ENCODE measurements at regions not wholly inside any gene's neighbourhood (a gene's known extent, or its start where the extent isn't known, plus 50 kb on each side); places are given as distances from the start of the nearest gene placed in this dataset.
"Not testable (repeated sequence)": the region's sequence is repeated elsewhere in the genome, so short reads cannot be mapped to it uniquely, and the experiment has no call there.

DNA sequence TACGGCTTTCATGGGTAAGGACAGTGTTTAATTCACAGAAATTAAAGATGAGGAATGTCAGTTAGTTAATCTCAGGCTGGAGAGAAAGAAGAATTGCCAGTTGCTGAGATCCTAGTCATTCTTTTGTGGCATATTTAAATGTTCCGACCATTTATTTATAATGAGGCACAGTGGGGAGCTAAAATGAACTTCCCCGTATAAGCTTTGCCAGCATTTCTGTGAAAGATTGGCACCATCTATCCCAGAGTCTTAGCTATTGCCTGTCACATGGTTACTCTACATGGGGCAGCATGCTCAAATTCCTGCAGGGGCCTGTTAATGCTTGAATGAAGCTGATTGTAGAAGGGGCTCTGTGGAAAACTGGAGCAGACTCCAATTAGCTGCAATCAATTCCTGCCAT, 314.1 kb downstream of the PRELID2 start:
- peak in 1 of 3 donors; percentile 10 for DNase-seq

GRCh38 chr5:145520335-145520734, 314.8 kb downstream of the PRELID2 start:
- ATAC-seq (ENCODE audit: insufficient read depth, low FRiP score) (no peak), DNase-seq (no peak)
- H3K27me3 ChIP-seq (ENCODE audit: control insufficient read depth in 3 of 3, insufficient read depth in 3 of 3, low read length in 2 of 3) = no peaks in the 10 kb centered on the region
- WGBS, 2 donors = 66 to 86% methylated on average over 4 of the region's 4 CpGs
- no peak overlapping the region for H3K9ac ChIP-seq (ENCODE audit: insufficient read depth in 1 of 2, low read length in 2 of 2)
- H3K9me3 ChIP-seq (ENCODE audit: control insufficient read depth in 4 of 4, insufficient read depth in 3 of 4, low read length in 3 of 4) = no peaks in the 10 kb centered on the region
- TF ChIP-seq CTCF (IDR thresholded peaks at IDR 0.05; ENCODE audit: control extremely low read depth, extremely low read depth) = no peak
- H3K36me3 ChIP-seq (ENCODE audit: control insufficient read depth in 4 of 4, insufficient read depth in 4 of 4, low read length in 4 of 4) = no peaks in the 10 kb centered on the region
- H3K4me1 ChIP-seq (ENCODE audit: control insufficient read depth in 5 of 5, insufficient read depth in 5 of 5, low read length in 5 of 5) = peaks cover 0 to 2% (median 0%) of the 10 kb centered on the region in 5 donors
- H3K4me3 ChIP-seq = no peak overlapping the region
- no peak overlapping the region for H3K27ac ChIP-seq (ENCODE audit: low read depth in 1 of 2, low read length in 1 of 2)

More for the DNA sequence above, 314.1 kb downstream of the PRELID2 start:
- ATAC-seq (ENCODE audit: insufficient read depth, low FRiP score) = no peak
- Histone ChIP-seq H3K27ac (ENCODE audit: low read depth in 1 of 2, low read length in 1 of 2) (no peak overlapping the region), H3K9ac (ENCODE audit: insufficient read depth in 1 of 2, low read length in 2 of 2) (no peak overlapping the region), H3K27me3 (ENCODE audit: control insufficient read depth in 3 of 3, insufficient read depth in 3 of 3, low read length in 2 of 3) (no peaks in the 10 kb centered on the region), H3K9me3 (ENCODE audit: control insufficient read depth in 4 of 4, insufficient read depth in 3 of 4, low read length in 3 of 4) (no peaks in the 10 kb centered on the region), H3K36me3 (ENCODE audit: control insufficient read depth in 4 of 4, insufficient read depth in 4 of 4, low read length in 4 of 4) (no peaks in the 10 kb centered on the region), H3K4me3 (no peak overlapping the region), H3K4me1 (ENCODE audit: control insufficient read depth in 5 of 5, insufficient read depth in 5 of 5, low read length in 5 of 5) (peaks cover 0 to 2% (median 0%) of the 10 kb centered on the region in 5 donors)
- WGBS, 2 donors = 70 to 85% methylated on average over 3 of the region's 3 CpGs
- TF ChIP-seq CTCF (IDR thresholded peaks at IDR 0.05; ENCODE audit: control extremely low read depth, extremely low read depth) = no peak

GRCh38 chr5:145517588-145517987, 317.6 kb downstream of the PRELID2 start:
- not testable (repeated sequence) for DNase-seq; H3K4me3 ChIP-seq; H3K27me3 ChIP-seq (ENCODE audit: control insufficient read depth in 3 of 3, insufficient read depth in 3 of 3, low read length in 2 of 3); H3K36me3 ChIP-seq (ENCODE audit: control insufficient read depth in 4 of 4, insufficient read depth in 4 of 4, low read length in 4 of 4); H3K4me1 ChIP-seq (ENCODE audit: control insufficient read depth in 5 of 5, insufficient read depth in 5 of 5, low read length in 5 of 5); ATAC-seq (ENCODE audit: insufficient read depth, low FRiP score); H3K9ac ChIP-seq (ENCODE audit: insufficient read depth in 1 of 2, low read length in 2 of 2); H3K9me3 ChIP-seq (ENCODE audit: control insufficient read depth in 4 of 4, insufficient read depth in 3 of 4, low read length in 3 of 4); H3K27ac ChIP-seq (ENCODE audit: low read depth in 1 of 2, low read length in 1 of 2)

DNA sequence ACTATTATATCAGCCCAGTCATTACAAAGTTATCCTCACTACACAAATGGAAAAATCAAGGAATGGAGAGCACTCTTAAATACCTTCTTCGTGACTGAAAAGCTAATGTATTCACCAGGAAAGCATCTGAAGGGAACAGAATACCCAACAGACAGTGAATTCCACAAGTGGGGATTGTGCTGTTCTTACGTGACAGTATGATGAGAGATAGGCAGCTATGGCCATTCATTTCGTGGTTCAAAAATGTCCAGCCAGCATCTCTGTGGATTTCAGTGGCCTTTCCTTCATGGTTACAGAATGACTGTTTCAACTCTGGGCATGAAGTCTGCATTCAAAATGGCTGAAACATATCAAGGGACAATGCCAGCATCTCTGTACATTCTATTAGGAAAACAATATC, 323.8 kb downstream of the PRELID2 start:
- ATAC-seq (ENCODE audit: insufficient read depth, low FRiP score) = no peak
- 89 to 90% methylated on average over 3 of the region's 3 CpGs for WGBS, 2 donors

More for the DNA sequence above, 323.8 kb downstream of the PRELID2 start:
- peaks cover 0 to 24% (median 17%) of the 10 kb centered on the region in 5 donors for H3K4me1 ChIP-seq (ENCODE audit: control insufficient read depth in 5 of 5, insufficient read depth in 5 of 5, low read length in 5 of 5)
- no peak for DNase-seq
- no peak overlapping the region for H3K9ac ChIP-seq (ENCODE audit: insufficient read depth in 1 of 2, low read length in 2 of 2)
- no peaks in the 10 kb centered on the region for H3K27me3 ChIP-seq (ENCODE audit: control insufficient read depth in 3 of 3, insufficient read depth in 3 of 3, low read length in 2 of 3)
- H3K9me3 ChIP-seq (ENCODE audit: control insufficient read depth in 4 of 4, insufficient read depth in 3 of 4, low read length in 3 of 4) = no peaks in the 10 kb centered on the region
- no peak overlapping the region for H3K27ac ChIP-seq (ENCODE audit: low read depth in 1 of 2, low read length in 1 of 2)
- H3K4me3 ChIP-seq = no peak overlapping the region
- H3K36me3 ChIP-seq (ENCODE audit: control insufficient read depth in 4 of 4, insufficient read depth in 4 of 4, low read length in 4 of 4) = no peaks in the 10 kb centered on the region
- TF ChIP-seq CTCF (IDR thresholded peaks at IDR 0.05; ENCODE audit: control extremely low read depth, extremely low read depth) = no peak

Measured in lung (tissue), 11 donors.